Stimulated activated naive CD8-positive, alpha-beta T cell treated with anti-CD3 and anti-CD28 coated beads, Interleukin-15, Interleukin-2, amounts not matched to agents 100 U/mL and 50 U/mL, for 24 hours (primary cell): ENCODE measurements at regions not wholly inside any gene's neighbourhood (a gene's known extent, or its start where the extent isn't known, plus 50 kb on each side); places are given as distances from the start of the nearest gene placed in this dataset.
"Not testable (repeated sequence)": the region's sequence is repeated elsewhere in the genome, so short reads cannot be mapped to it uniquely, and the experiment has no call there.

ENCODE experiments used
- ATAC-seq: fragments of 150-1000 bp; cut with Tn5 transposase; one replicate; pipeline ENCODE4 v1.10.0; 2021
- DNase-seq: peaks from one replicate; pipeline ENCODE4 v3.0.0; 2021

- DNase-seq (no peak), ATAC-seq (no peak)
These were observed 312.8 kb downstream of the RFPL4B start for GRCh38 chr6:112659912-112660311.

- ATAC-seq: no peak
- no peak for DNase-seq
These were observed 313.5 kb downstream of the RFPL4B start for GRCh38 chr6:112660626-112661025.

- DNase-seq (no peak), ATAC-seq (no peak)
These were observed 316.6 kb downstream of the RFPL4B start for GRCh38 chr6:112663698-112664097.

- DNase-seq (no peak), ATAC-seq (no peak)
These were observed 318.0 kb downstream of the RFPL4B start for GRCh38 chr6:112665114-112665513.

GRCh38 chr6:112665815-112666214 lies 318.7 kb downstream of the RFPL4B start:
- DNase-seq: no peak
- ATAC-seq: no peak

GRCh38 chr6:112667427-112667826 lies 320.3 kb downstream of the RFPL4B start:
- ATAC-seq (no peak), DNase-seq (no peak)

GRCh38 chr6:112680091-112680490 lies 333.0 kb downstream of the RFPL4B start:
- no peak for ATAC-seq
- DNase-seq: no peak

- ATAC-seq (no peak), DNase-seq (no peak)
These were observed 334.9 kb downstream of the RFPL4B start for GRCh38 chr6:112682071-112682470.

GRCh38 chr6:112683106-112683505 lies 336.0 kb downstream of the RFPL4B start:
- ATAC-seq (no peak), DNase-seq (no peak)

- no peak for DNase-seq
- ATAC-seq: no peak
These were observed 336.8 kb downstream of the RFPL4B start for GRCh38 chr6:112683926-112684325.

- not testable (repeated sequence) for ATAC-seq, DNase-seq
These were observed 338.5 kb downstream of the RFPL4B start for GRCh38 chr6:112685521-112686220.

- ATAC-seq, DNase-seq: not testable (repeated sequence)
These were observed 341.5 kb downstream of the RFPL4B start for GRCh38 chr6:112688487-112689165.

- ATAC-seq, DNase-seq: not testable (repeated sequence)
These were observed 342.2 kb downstream of the RFPL4B start for GRCh38 chr6:112689183-112689858.

- DNase-seq (no peak), ATAC-seq (no peak)
These were observed 343.5 kb downstream of the RFPL4B start for GRCh38 chr6:112690497-112691202.

GRCh38 chr6:112691289-112691688 lies 344.2 kb downstream of the RFPL4B start:
- DNase-seq: no peak
- no peak for ATAC-seq

GRCh38 chr6:112695001-112695400 lies 347.9 kb downstream of the RFPL4B start:
- ATAC-seq (no peak), DNase-seq (no peak)

- no peak for ATAC-seq
These were observed 350.1 kb downstream of the RFPL4B start for GRCh38 chr6:112697265-112697664.

GRCh38 chr6:112701201-112701600 lies 354.1 kb downstream of the RFPL4B start:
- no peak for ATAC-seq
- no peak for DNase-seq

More at GRCh38 chr6:112697265-112697664, 350.1 kb downstream of the RFPL4B start:
- no peak for DNase-seq

GRCh38 chr6:112710710-112711109 lies 363.6 kb downstream of the RFPL4B start:
- DNase-seq (no peak), ATAC-seq (no peak)

- no peak for DNase-seq
- ATAC-seq: no peak
These were observed 366.3 kb downstream of the RFPL4B start for GRCh38 chr6:112713402-112713801.

- DNase-seq (no peak), ATAC-seq (no peak)
These were observed 370.3 kb downstream of the RFPL4B start for GRCh38 chr6:112717401-112717800.

- DNase-seq (no peak), ATAC-seq (no peak)
These were observed 370.7 kb downstream of the RFPL4B start for GRCh38 chr6:112717856-112718255.
